Iris pigment epithelial cell (primary cell): ENCODE measurements at regions not wholly inside any gene's neighbourhood (a gene's known extent, or its start where the extent isn't known, plus 50 kb on each side); places are given as distances from the start of the nearest gene placed in this dataset.
"Not testable (repeated sequence)": the region's sequence is repeated elsewhere in the genome, so short reads cannot be mapped to it uniquely, and the experiment has no call there.

Source experiments
- DNase-seq: peaks from one replicate; pipeline ENCODE4 v3.0.0-alpha.2; 2011; ENCODE audit warnings: low read depth

GRCh38 chr2:236632295-236633218 lies 62.9 kb downstream of the ACKR3 start:
- DNase-seq, result no peak

- DNase-seq, result no peak
These were observed 63.6 kb downstream of the ACKR3 start for GRCh38 chr2:236633219-236633570.

GRCh38 chr2:236633775-236634560 lies 64.3 kb downstream of the ACKR3 start:
- DNase-seq, result no peak

GRCh38 chr2:236636261-236636660 lies 66.6 kb downstream of the ACKR3 start:
- DNase-seq, result no peak

- DNase-seq, result no peak
These were observed 67.3 kb downstream of the ACKR3 start for GRCh38 chr2:236636714-236637470.

GRCh38 chr2:236637686-236638569 lies 68.3 kb downstream of the ACKR3 start:
- no peak for DNase-seq

- DNase-seq, result no peak
These were observed 69.1 kb downstream of the ACKR3 start for GRCh38 chr2:236638707-236639106.

- no peak for DNase-seq
These were observed 70.0 kb downstream of the ACKR3 start for GRCh38 chr2:236639461-236640235.

- no peak for DNase-seq
These were observed 71.6 kb downstream of the ACKR3 start for GRCh38 chr2:236641051-236641726.

GRCh38 chr2:236642125-236642524 lies 72.5 kb downstream of the ACKR3 start:
- no peak for DNase-seq

GRCh38 chr2:236642584-236643291 lies 73.1 kb downstream of the ACKR3 start:
- peak; percentile 90 for DNase-seq

GRCh38 chr2:236643480-236643879 lies 73.9 kb downstream of the ACKR3 start:
- DNase-seq, result no peak

- no peak for DNase-seq
These were observed 74.4 kb downstream of the ACKR3 start for GRCh38 chr2:236644067-236644466.

- no peak for DNase-seq
These were observed 74.9 kb downstream of the ACKR3 start for GRCh38 chr2:236644502-236644911.

GRCh38 chr2:236645141-236645540 lies 75.5 kb downstream of the ACKR3 start:
- not testable (repeated sequence) for DNase-seq

- DNase-seq, result no peak
These were observed 76.8 kb downstream of the ACKR3 start for GRCh38 chr2:236646441-236646840.

- DNase-seq, result no peak
These were observed 77.2 kb downstream of the ACKR3 start for GRCh38 chr2:236646871-236647270.

- no peak for DNase-seq
These were observed 78.0 kb downstream of the ACKR3 start for GRCh38 chr2:236647621-236648020.

- DNase-seq, result no peak
These were observed 84.2 kb downstream of the ACKR3 start for GRCh38 chr2:236653863-236654262.
